AG04450 (cell line): ENCODE measurements at regions not wholly inside any gene's neighbourhood (a gene's known extent, or its start where the extent isn't known, plus 50 kb on each side); places are given as distances from the start of the nearest gene placed in this dataset.

Source experiments
- CTCF ChIA-PET: fragments of 300-600, 350-600 bp; formaldehyde crosslinking; extraction: SDS; loops from one replicate; lab custom pipeline; 2022; ENCODE audit warnings: antibody characterized with exemption, inconsistent platforms; lab: Charles Lee
- POLR2A ChIA-PET: fragments of 350-600 bp; formaldehyde crosslinking; extraction: SDS; loops from one replicate; lab custom pipeline; 2021; ENCODE audit warnings: antibody characterized with exemption, inconsistent platforms; lab: Yijun Ruan, JAX
- DNase-seq: peaks from one replicate; pipeline ENCODE4 v3.0.0-alpha.2; 2011; ENCODE audit warnings: low read depth, low spot score
- H3K27ac ChIP-seq: one replicate; pipeline ENCODE4 v1.5.1; 2012; ENCODE audit warnings: low read depth, low read length, control low read depth
- H3K27me3 ChIP-seq: one replicate; pipeline ENCODE4 v1.6.0; 2012; ENCODE audit warnings: low read length; ENCODE audit not compliant: control insufficient read depth, insufficient read depth
- H3K4me3 ChIP-seq: 2 replicates; pipeline ENCODE4 v1.5.1; 2011; ENCODE audit warnings: mild to moderate bottlenecking, low read depth, low read length, control low read depth
- H3K9me3 ChIP-seq: 2 replicates; pipeline ENCODE4 v1.5.1; 2012; ENCODE audit warnings: low read length; ENCODE audit not compliant: control insufficient read depth, insufficient read depth
- CTCF ChIP-seq: IDR thresholded peaks from 2 replicates; pipeline ENCODE4 v1.5.1; 2011; ENCODE audit warnings: low read depth, low read length, control low read depth, inconsistent platforms

- H3K27me3 ChIP-seq = no peaks in the 10 kb centered on the region
- CTCF ChIA-PET = no interaction called here
- DNase-seq = no peak
Observed at GRCh38 chr3:5948084-5948483, 760.6 kb downstream of the EDEM1 start.

GRCh38 chr3:5951026-5951425, 763.5 kb downstream of the EDEM1 start:
- H3K9me3 ChIP-seq = peaks cover 7% of the 10 kb centered on the region
- TF ChIP-seq CTCF = no peak
- no peak for DNase-seq
- H3K27ac ChIP-seq = no peak overlapping the region
- ChIA-PET POLR2A (no interaction called here), CTCF (no interaction called here)
- H3K4me3 ChIP-seq = no peak overlapping the region
- H3K27me3 ChIP-seq = no peaks in the 10 kb centered on the region

More at GRCh38 chr3:5948084-5948483, 760.6 kb downstream of the EDEM1 start:
- H3K27ac ChIP-seq = no peak overlapping the region
- H3K9me3 ChIP-seq = peaks cover 21% of the 10 kb centered on the region
- POLR2A ChIA-PET = no interaction called here
- no peak for TF ChIP-seq CTCF
- H3K4me3 ChIP-seq = no peak overlapping the region

GRCh38 chr3:5972586-5972985, 785.1 kb downstream of the EDEM1 start:
- CTCF ChIA-PET = no interaction called here
- no peak for DNase-seq
- POLR2A ChIA-PET = no interaction called here
- no peak for TF ChIP-seq CTCF
- H3K27me3 ChIP-seq = no peaks in the 10 kb centered on the region
- peaks cover 17% of the 10 kb centered on the region for H3K9me3 ChIP-seq
- no peak overlapping the region for H3K27ac ChIP-seq
- no peak overlapping the region for H3K4me3 ChIP-seq

GRCh38 chr3:5974630-5975322, 787.3 kb downstream of the EDEM1 start:
- H3K4me3 ChIP-seq = no peak overlapping the region
- ChIA-PET CTCF (no interaction called here), POLR2A (no interaction called here)
- H3K9me3 ChIP-seq = peaks cover 21% of the 10 kb centered on the region
- TF ChIP-seq CTCF = no peak
- no peak overlapping the region for H3K27ac ChIP-seq
- H3K27me3 ChIP-seq = no peaks in the 10 kb centered on the region
- DNase-seq = no peak

- Histone ChIP-seq H3K27ac (no peak overlapping the region), H3K9me3 (peaks cover 31% of the 10 kb centered on the region), H3K27me3 (no peaks in the 10 kb centered on the region), H3K4me3 (no peak overlapping the region)
- TF ChIP-seq CTCF = no peak
- ChIA-PET POLR2A (no interaction called here), CTCF (no interaction called here)
- no peak for DNase-seq
Observed at GRCh38 chr3:5977331-5977730, 789.8 kb downstream of the EDEM1 start.
